Dermis blood vessel endothelial cell (primary cell): ENCODE measurements at regions not wholly inside any gene's neighbourhood (a gene's known extent, or its start where the extent isn't known, plus 50 kb on each side); places are given as distances from the start of the nearest gene placed in this dataset.
"Not testable (repeated sequence)": the region's sequence is repeated elsewhere in the genome, so short reads cannot be mapped to it uniquely, and the experiment has no call there.

Experiments used
- DNase-seq: peaks from one replicate; pipeline ENCODE4 v3.0.0; 2010

GRCh38 chr3:150300852-150301517 lies 107.1 kb upstream of the TSC22D2 start:
- DNase-seq, result peak; percentile 71

GRCh38 chr3:150300388-150300787 lies 107.7 kb upstream of the TSC22D2 start:
- peak; percentile 55 for DNase-seq

DNA sequence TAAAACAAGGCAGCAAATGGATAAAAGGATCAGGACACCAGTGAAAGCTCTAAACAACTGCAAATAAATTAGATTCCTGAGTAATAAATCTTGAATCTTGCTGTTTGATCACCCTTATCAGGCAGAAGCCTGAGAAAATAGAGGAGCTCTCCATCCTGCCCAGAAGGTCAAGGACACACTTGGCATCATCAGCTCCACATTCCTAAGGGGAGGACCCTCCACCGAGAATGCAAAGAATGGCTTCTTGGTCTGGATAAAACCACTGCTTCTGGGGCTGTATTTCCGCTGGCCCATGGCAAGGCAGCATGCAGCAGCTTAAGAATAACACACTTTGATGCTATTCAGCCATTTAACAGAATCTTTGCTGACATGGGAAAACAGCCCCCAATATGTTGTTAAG lies 108.9 kb upstream of the TSC22D2 start:
- no peak for DNase-seq

DNA sequence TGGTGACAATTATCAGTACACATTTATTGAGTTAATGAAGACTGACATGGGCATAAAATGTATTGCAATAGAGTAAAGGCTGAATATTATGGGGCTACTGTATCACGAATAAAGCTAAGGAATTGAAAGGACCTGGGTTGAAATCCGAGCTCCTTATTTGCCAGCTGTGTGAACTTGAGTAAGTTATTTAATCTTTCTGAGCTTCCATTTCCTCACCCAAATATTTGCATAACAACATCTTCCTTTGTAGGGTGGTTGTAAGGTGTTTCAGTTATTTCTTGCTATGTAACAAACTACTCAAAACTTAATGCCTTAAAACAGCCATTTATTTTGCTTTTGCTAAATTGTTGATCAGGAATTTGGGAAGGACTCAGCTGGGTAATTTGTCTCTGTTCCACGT lies 111.1 kb upstream of the TSC22D2 start:
- no peak for DNase-seq

GRCh38 chr3:150296123-150296735 lies 111.9 kb upstream of the TSC22D2 start:
- no peak for DNase-seq

- DNase-seq, result no peak
Measured at GRCh38 chr3:150293401-150294001, 114.6 kb upstream of the TSC22D2 start.

DNA sequence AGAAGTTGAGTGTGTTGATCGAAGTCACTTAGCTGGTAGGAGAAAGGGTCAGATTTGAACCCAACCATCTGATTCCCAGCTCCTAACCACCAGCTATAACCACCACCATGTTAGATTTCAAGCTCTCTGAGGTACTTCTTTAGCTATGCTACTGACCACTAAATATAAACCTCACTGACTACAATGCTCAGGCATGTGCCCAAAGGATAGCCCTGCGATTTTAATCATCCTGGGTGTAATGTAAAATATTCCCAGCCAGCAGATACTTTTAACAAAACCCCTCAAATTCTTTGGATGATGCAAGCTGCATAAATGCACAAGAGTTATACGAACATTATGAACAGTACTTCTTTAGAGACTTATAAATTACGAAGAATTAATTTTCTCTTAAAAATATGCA lies 115.2 kb upstream of the TSC22D2 start:
- DNase-seq, result no peak

GRCh38 chr3:150291515-150291914 lies 116.6 kb upstream of the TSC22D2 start:
- no peak for DNase-seq

GRCh38 chr3:150286390-150287147 lies 121.5 kb upstream of the TSC22D2 start:
- DNase-seq, result peak; percentile 82

GRCh38 chr3:150285601-150286000 lies 122.5 kb upstream of the TSC22D2 start:
- DNase-seq, result no peak

DNA sequence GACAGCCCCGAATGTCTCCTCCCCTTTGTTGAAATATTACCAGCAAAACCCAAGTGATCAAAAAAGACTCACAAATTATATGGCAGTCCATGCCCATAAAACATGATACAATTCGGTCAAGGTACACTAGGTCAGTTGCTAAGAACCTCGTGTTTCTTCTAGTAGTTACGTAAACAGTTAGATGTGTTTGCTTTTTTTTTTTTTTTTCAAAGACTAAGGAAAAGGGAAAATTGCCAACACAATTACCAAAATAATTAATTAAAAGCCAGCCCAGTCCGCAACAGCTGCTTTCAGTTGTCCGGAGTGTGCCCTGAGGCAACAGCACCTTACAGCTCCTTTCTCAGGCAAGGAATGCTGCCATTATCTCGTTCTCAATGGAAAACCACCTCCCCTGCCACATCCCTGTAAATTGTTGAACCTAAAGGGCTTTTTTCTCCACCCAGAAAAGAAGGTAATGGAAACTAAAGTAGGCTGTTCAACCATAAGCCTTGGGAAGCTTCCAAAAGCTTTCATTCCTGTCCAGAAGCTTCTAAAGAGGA lies 129.2 kb upstream of the TSC22D2 start:
- no peak for DNase-seq

DNA sequence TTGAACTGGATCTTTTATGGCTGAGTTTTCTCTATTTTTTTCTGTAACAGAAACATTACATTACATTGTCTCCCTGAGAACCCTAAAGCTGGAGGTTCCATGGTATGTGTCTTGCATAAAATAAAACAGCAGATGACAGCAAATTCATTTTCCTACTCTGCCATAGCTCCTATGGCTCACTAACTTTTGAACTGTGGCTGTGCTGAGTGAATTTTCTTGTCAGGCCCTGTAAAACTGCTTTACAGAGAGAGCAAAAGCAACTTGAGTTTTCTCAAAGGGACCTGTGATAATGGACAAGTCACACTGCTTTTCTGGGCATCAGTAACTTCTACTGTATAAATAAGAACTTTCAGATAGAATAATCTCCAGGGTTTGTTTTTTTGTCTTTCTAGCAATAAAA lies 129.9 kb upstream of the TSC22D2 start:
- no peak for DNase-seq

DNA sequence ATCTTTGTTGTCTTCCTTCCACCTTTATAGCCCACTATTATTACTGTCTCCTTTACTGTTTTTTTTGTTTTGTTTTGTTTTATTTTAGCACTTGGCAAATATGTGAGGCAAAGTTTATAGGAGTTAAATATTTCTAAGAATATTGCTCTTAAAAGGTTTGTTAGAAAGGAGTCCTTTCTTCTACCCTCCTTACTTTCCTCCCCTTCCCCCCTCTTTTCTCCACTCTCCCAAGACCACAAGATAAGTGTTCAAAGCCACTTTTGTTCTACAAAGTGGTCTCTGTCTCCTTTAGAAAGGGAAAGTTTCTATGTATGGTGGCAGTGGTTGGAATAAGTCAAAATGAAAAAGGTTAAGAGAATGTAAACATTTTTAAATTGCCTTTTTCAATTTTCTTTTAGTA lies 130.7 kb upstream of the TSC22D2 start:
- no peak for DNase-seq

DNA sequence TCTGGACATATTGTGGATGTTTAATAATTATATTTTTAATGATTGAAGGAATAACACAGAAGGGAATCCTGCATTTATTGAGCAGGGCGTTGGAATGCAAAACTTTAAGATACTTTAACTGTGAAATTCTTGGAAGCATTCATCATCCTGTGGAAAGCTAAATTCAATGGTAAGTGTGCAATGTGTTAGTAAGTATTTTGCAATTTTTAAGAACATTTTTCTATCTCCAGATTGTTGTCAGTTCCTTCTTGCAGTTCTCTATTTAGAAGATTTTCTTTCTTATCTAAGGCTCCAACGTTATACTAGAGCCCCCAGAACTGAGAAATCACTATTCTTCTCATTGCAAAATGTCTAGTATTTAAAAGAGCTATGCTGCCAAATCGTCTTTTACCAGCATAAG lies 132.2 kb upstream of the TSC22D2 start:
- DNase-seq, result no peak

DNA sequence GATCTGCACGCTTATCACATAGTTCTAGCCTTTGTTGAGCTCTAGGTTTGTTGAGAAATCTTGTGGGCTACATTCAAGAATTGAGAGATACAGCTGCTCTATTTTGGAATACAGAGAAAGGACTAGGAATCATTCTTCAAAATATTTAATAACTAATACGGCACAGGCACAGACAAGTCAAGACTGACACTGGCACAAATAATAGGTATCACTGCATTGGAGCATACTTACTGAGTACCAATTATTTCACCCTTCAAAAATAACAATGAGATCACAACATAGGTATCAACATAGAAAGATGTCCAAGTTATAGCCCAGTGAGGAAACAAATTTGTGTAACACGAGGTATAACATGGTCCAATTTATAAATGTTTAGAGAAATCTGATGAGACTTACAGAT lies 133.7 kb upstream of the TSC22D2 start:
- no peak for DNase-seq

GRCh38 chr3:150273396-150273795 lies 134.7 kb upstream of the TSC22D2 start:
- DNase-seq, result no peak

GRCh38 chr3:150271591-150271960 lies 136.5 kb upstream of the TSC22D2 start:
- no peak for DNase-seq

GRCh38 chr3:150270883-150271590 lies 137.1 kb upstream of the TSC22D2 start:
- no peak for DNase-seq

DNA sequence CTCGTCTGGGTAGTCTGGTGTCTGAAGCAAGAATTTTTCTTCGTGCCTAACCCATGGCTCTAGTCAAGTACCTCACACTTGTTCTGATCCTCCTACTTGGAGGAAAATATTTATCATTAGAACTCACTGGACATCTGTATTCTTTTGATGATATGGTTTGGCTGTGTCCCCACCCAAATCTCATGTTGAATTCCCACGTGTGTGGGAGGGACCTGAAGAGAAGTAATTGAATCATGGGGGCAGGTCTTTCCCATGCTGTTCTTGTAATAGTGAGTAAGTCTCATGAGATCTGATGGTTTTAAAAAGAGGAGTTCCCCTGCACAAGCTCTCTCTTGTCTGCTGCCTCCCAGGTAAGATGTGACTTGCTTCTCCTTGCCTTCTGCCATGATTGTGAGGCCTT lies 137.7 kb upstream of the TSC22D2 start:
- DNase-seq, result not testable (repeated sequence)

GRCh38 chr3:150269526-150269925 lies 138.6 kb upstream of the TSC22D2 start:
- no peak for DNase-seq

DNA sequence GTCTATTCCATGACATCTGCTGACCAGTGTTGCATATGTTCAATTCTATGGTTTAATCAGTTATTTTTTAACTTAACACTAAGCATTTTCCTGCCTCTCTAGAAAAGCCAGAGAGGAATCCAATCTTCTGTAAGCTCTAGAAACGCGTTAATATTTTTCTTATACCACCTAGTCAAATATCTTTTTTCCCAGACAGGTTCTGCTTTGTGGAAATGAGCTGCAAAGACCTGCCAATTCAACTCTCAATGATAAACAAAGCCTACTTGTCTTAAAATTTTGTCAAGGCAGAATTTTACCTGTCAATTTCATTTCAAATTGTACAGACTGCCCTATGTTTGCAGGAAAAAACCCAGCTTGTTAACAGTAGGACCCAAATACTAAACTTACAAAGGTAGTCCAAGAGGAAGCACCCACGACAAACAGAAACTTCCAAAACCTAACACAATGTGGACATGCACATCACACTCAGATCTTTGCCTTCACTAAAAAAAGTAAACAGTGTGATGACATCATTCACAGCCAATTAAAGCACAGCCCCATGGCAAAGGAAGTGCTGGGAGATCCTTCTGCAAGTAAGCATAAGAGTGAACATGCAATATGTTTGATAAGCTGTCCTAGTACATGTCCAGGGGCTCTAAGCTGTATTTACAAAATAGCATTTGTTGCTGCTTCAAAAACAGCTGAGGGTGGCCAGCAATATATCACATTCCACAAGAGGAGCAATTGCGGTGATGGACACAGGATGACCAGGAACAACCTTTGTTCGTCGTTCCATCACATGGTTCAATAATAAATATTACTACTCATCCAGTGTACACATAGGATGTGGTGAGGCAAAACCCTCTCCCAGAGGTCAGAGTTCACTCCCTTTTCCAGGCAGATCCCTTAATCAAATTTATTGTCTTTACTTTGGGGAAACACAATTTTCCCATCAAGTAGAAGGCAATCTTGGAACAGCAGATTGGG lies 139.4 kb upstream of the TSC22D2 start:
- DNase-seq, result peak; percentile 41

DNA sequence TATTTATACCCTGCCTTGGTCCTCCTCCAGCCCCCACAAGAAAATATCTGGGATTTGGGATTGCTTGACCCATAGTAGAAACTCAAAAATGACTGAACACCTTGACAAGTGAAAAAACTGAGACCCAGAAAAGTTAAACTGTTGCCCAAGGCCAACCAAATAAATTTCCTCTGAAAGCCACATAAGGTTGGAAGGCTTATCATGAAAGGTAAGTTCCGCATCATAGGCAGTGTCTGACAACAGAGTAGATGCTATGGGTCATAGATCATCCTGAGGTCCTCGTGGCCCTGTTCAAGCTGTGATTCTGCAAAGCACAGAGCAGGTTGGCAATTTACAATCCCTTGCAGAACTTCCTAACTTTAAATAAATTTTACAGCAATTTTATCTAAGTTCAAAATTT lies 140.8 kb upstream of the TSC22D2 start:
- DNase-seq, result no peak
